ENCODE measurements at regions not wholly inside any gene's neighbourhood (a gene's known extent, or its start where the extent isn't known, plus 50 kb on each side); places are given as distances from the start of the nearest gene placed in this dataset.
"Not testable (repeated sequence)": the region's sequence is repeated elsewhere in the genome, so short reads cannot be mapped to it uniquely, and the experiment has no call there.

DNA sequence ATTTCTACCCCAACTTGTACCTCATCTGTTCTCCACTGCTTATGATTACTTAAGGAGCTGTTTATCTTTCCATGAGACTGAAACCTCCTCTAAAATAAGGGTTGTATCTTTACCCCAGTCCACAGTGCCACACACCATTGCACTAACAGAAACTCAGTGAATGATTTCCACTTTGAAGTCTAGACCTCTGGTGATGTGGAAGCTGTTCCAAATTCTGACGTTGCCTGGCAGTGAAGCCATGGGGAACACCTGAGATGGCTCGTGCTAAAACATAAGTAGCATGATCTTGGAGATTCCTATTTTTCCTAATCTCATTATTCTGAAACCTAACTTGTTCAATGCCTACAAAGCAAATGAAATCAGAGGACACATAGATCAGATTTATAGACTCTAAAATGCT is 583.2 kb downstream of the EBF1 start:
- DNase-seq (ENCODE audit: low spot score) = no peak

DNA sequence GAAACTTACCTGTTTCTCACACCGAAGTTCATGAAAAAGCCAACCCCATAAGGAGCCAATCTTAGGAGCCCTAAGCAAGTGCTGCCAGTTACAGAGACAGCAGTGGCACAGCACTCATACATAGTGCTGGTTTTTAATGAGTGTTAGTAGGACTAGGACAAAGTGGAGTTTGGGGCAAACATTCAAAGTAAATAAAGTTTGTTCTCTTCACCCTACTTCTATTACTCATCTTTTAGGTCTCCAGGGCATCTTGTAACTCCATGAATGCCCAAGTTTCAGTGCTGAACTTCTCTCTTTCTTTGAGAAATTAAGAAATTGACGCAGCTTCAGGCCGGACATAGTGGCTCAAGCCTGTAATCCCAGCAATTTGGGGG is 584.7 kb downstream of the EBF1 start:
- DNase-seq (ENCODE audit: low spot score) = no peak

DNA sequence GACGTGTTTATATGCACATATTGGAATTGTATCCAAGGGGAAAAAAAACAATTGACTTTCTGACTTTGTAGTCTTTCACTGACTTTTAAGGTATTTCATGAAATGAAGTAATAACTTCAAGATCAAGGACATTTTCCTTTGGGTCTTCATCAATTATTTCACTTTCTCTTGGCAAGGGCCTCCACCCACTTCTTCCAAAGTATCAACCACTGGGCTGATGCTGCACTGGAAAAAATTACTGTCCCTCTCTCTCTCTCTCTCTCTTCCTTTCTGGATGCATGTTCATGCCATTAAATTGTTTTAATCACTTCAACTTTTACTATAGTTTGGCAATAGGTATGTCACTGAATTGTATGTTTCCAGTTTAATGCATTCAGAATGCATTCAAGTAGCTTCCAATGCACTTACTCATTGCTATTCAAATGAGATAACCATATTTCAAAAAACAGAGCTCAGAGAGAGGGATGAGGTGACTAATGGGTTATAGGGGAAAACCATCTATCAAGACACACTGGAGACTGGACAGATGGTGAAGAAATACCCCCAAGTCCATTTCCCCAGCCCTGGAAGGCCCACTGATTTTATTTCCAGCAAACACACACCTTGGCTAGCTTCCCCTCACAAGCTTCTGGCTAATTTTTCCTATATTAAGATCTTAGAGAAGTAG is 585.3 kb downstream of the EBF1 start:
- DNase-seq (ENCODE audit: low spot score) = no peak

DNA sequence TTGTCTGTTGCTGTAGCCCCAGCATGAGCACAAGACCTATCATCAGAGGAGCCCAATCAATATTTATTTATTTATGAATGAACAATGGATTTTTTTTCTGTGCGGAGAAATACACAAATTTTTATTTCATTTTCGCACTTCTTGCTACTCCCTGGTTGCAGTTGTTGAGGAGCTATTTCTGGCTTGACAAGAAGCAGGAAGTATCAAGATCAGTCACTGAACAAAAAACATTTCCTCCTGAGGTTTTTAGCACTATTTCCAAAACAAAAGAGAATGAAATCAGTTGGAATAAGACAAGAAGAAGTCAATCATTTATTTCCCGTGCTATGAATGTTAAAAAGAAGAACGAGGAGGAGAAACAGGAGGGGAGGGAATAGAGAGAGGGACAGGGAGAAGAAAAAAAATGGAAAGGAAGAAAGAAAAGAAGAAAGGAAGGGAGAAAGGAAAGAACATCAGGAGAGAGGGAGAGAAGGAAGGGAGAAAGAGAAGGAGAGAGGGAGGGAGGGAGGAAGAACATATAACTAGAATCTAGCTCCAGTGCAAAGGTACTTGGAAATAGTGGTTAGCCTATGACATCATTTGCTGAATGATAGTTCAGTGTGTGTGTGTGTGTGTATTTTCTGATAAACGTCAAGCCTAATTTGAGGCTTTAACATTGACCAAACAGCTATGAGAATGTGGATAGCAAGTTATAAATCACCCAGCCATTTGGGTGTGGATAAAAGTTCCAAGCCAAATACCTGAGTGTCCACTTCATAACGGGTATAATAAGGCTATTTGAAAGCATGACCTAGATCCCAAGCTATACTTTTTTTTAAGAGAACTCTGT is 586.0 kb downstream of the EBF1 start:
- no peak for DNase-seq (ENCODE audit: low spot score)

DNA sequence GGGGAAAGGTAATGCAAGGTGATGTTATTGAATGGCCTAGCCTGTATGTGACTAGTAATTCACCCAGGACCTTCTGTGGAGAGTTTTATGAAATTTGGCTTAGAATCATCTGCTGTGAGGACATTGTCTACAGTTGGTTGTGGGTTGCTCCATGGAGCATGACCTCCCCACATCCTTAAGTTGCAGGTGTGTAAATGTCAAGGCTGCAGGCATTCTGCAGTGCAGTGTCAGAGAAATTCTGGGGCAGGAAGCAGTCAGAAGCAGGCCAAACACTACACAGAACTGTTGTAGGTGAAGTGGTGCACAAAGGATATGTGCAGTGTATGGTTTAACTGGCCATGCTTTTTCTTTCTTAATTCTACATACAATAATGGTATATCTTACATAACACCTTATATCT is 588.3 kb downstream of the EBF1 start:
- DNase-seq (ENCODE audit: low spot score) = no peak

DNA sequence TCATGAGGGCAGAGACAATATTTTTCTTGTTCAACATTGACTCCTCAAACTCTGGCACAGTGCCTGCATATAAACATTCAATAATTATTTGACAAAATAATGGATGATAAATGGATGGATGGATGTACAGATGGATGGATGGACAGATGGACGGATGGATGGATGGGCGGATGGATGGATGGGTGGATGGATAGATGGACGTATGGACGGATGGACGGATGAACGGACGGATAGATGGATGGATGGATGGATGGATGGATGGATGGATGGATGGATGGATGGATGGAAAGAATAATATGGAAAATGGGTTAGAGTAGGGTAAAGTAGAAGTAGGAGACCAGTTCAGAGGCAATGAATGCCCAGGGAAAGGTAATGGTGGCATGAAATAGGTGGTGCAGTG is 589.2 kb downstream of the EBF1 start:
- no peak for DNase-seq (ENCODE audit: low spot score)

DNA sequence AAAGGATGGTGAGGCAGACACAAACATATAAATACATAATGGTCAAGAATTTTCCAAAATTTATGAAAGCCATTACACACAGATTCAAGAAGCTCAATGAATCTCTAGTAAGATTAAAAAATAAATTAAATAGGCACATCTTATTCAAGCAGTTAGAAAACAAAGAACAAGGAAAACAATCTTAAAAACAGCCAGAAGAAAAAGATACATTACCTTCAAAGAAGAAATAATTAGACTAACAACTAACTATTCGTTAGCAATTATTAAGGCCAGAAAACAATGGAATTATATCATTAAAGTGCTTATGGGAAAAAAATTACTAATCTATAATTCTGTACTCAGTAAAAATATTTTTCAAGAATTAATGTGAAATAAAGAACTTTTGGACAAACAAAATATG is 593.1 kb downstream of the EBF1 start:
- DNase-seq (ENCODE audit: low spot score) = no peak

DNA sequence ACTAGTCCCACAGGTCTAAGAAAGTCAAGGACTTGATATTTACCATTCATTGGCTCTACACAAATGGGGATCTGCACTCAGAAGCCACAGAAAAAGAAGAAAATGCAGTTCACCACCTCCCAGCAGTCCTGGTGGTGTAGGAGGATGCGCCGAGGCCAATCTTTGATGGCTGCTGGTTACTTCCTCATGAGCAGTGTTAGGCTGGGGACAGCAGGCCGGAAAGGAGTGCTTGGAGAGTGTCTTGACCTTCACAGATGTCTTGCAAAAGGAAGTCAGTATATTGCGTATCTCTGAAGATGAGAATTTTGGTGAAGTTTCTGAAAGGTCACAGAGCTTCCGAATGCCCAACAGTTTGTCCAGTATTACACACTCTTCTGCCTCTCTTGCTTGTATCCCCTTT is 597.0 kb downstream of the EBF1 start:
- no peak for DNase-seq (ENCODE audit: low spot score)

DNA sequence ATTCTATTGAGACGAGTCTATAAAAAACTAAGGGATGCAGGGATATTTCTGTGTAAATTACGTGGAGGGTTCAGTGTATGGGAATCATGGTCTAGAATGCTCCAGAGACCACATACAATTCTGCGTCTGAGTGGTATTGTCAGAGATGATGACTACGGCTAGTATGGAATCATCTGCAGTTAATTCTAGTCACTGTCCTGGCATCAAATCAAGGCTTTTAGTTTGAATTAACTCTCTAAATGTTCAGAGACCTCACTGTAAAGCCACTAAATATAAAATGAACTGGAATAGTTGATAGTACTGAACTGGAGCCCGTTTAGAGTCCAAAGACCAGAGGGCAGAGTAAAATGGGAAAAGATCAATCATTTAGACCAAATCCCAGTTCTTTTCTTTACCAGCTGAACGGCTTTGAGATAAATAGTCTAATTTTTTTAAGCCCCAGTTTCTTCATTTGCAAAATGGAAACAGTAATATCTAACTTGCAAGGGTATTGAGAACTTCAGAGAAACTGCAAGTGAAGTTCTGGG is 599.8 kb downstream of the EBF1 start:
- no peak for DNase-seq (ENCODE audit: low spot score)

DNA sequence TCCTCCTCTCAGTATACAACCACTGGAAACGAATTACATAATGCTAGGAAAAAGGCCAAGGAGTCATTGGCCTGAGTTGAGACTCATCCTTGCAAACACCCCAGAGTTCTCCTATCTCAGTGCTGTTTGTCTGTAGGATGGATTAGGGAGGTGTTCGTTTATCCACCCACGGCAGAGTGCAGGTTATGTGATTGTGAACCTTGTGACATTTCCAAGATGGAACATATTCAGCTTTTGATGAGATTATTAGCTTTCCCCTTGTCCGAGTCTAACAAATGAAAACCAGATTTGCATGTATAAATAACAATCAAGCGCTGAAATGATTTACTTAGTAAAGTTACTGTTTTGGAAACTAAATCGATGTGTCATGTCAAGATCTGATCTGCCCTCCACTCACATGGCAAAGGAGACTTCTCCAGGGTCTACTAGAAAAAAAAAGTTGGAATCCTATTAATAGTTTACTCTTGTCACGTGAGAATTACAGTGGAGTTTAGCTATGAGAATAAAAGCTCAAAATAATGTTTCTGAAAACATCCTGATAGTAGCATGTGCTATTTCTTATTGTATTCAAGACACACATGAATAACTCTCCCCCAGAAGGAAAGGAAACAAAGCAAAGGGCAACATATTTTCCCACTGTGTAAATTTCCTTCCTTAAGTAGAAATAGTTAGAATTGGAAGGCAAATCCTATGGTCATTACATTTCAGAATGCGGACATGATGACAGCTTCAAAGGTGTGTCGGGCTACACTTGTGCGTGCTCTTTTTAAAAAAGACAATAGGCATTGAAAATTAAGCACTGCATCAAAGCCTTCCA is 600.4 kb downstream of the EBF1 start:
- no peak for DNase-seq (ENCODE audit: low spot score)

DNA sequence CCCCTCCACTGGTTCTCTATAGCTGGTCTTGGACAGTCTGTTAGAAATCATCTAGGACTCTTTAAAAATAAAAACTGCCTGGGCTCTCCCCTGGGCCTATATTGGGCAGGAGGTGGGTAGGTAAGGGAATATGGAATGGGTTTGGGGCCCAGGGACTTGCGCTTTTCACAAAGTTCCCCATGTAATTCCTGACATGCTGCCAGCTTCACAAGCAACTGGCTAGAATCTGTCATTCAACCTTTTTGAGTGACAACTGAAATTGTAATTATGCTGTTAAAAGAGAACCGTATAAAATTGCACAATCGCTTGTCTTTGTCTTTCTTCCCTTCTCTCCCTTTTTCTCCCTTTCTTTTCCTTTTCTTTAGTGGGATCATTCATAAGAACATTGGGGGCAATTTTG is 603.1 kb downstream of the EBF1 start:
- no peak for DNase-seq (ENCODE audit: low spot score)

DNA sequence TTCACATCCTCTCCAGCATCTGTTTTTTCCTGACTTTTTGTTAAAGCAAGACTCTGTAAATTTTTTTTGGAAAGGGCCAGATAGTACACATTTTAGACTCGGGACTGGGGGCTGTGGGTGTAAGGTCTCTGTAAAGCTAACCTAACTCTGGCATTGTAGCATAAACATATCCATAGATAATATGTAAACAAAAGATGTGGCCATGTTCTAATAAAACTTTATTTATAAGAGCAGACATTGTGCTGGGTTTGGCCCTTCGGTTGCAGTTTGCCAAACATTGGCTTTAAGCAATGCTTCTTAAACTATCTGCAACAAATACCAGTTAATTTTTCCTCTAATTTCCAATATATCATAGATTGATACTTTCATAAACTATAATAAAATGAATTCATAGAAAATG is 605.2 kb downstream of the EBF1 start:
- DNase-seq (ENCODE audit: low spot score) = no peak

DNA sequence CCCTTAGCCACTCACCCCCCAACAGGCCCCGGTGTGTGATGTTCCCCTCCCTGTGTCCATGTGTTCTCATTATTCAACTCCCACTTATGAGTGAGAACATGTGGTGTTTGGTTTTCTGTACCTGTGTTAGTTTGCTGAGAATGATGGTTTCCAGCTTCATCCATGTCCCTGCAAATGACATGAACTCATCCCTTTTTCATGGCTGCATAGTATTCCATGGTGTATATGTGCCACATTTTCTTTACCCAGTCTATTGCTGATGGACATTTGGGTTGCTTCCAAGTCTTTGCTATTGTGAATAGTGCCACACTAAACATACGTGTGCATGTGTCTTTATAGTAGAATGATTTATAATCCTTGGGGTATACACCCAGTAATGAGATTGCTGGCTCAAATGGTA is 605.7 kb downstream of the EBF1 start:
- DNase-seq (ENCODE audit: low spot score) = not testable (repeated sequence)

DNA sequence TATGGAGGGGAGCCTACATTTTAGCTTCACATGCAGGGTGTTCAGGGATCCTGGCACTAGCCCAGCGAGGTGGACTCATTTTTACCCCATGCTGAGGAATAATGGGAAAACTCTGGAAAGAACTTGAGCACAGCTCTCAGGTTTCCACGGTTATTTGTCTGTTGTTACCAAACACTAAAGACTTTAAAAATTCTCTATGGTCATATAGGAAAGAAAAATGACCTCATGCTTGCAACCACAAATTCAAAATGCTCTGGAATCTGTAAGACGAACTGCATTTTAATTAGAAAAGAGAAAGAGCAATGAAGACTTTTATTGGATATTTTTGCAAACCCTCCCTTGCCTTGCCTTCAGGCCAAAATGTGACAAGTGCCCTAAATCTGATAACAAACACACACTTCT is 606.9 kb downstream of the EBF1 start:
- DNase-seq (ENCODE audit: low spot score) = no peak

DNA sequence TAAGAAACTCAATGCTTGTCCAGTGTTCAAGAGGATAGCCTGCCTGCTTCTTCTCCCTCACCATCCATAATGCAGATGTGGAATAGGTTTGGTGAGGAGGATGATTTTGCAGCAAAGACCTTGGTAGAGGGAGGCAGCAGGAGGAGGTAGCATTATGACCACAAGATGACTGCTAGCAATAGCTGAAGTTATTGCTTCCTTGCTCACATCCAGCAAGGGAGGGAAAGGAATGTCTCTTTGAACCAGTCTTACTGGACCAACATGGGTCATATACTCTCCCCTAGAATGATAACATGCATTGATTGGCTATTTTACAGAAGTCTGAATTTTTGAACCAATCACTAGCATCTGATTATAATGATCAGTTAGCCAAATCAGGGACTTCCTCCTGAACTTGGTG is 607.6 kb downstream of the EBF1 start:
- DNase-seq (ENCODE audit: low spot score) = no peak

DNA sequence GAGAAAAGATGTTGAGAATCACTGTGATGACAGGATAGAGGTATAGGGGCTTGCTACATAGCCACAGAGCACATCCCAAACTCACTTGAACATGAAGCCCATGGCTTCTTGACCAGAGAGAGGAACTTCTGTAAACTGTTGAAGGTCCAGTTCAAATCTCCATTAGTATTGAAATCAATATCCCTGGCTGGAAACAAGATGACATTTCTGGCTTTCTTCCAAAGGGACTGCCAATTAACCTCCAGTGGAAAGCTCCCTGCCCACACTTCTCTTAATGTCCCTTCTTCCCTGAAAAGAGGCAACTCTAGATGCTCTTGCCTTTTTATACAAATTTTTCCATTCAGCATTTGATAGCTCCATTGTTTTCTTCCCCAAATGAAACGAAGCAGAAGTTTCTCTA is 612.1 kb downstream of the EBF1 start:
- DNase-seq (ENCODE audit: low spot score) = no peak

DNA sequence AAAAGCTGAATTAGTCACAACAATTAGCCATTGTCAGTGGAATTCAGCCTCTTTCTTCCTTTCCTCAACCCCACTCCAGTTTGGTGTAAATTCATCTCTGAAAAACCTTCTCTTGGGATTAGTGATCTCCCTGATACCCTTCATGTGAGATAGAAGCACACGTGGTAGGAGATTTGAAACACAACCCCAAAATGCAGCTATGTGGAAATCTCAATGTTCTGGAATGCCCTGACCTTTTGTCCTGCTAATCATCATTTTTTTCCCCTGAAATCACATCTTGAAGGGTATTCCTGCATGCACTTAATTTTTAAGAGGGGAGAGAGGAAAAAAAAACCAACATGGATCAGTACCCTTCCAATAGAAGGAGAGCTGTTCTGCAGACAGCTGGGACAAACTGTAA is 612.6 kb downstream of the EBF1 start:
- DNase-seq (ENCODE audit: low spot score) = no peak

DNA sequence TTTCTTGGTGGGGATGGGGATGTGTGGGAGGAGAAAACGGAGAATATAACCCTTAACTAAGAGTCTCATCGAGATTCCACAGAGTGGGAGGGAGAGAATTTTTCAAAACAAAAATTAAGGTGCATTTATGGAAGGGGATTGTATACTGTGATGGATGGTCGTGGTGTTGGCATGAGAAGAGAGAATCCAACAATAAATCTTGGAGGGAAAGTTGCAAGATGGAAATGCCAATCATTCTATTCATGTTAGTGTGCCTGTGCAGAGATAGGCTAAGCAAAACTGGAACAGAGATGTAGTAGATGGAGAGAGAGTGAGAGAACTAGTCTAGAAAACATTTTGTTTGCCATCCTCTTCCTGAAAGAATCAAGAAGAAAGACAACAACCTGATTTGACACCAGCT is 613.1 kb downstream of the EBF1 start:
- DNase-seq (ENCODE audit: low spot score) = no peak

DNA sequence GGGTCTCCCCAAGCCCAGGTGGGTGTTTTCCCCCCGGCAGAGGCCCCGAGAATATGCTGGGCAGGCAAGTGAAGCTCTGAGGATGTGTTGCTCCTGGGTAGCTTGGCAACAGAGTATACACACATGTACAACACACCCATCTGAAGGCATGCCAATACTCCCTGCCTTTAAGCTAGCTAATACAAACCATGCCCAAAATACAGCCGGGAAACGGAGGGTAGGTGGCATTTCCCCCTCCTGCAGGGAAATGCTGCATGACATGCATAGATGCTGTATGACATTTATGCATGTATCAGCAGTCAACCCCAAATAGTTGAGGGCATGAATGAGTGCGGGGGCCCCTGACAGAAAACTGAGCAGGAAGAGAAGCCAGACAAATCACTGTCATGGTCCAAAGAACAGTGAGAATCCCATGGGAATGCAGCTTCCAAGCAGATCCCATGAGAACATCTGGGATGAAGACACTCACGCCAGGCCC is 614.1 kb downstream of the EBF1 start:
- DNase-seq (ENCODE audit: low spot score) = no peak

DNA sequence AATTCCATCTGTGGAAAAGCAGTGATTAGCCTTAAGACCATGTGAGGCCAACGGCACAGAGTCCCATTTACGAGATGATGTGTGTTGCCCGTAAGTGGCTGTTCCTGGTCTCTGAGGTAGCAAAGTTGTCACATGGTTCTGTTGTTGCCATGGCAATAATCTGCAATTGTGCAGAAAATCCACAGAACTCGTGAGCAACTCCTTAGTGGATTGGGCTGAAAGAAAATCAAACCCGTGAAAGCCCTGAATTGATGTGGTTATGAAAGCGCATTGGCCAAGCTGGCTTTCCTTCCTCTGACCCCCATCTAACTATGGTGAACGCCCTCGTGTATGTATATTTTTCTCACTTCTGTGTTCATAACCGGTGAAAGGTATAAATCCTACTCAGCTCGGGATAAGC is 614.7 kb downstream of the EBF1 start:
- no peak for DNase-seq (ENCODE audit: low spot score)

DNA sequence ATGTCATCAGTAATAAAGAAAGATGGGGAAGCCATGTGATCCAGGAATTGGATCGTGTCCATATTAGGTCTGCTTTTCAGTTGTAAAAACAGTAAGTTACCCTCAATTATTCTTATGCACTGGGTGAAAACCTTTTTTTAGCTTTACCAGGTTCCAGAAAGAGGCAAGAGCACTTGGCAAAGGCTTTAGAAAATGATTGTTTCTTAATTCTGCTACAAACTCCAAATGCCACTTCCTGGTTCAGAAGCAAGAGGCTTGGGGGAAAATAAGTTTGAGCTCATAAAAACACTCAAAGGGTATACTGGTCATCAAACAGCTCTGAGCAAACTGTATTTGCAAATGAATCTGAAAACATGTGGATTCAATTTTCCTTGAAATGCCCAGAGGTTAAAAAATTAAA is 615.6 kb downstream of the EBF1 start:
- no peak for DNase-seq (ENCODE audit: low spot score)

DNA sequence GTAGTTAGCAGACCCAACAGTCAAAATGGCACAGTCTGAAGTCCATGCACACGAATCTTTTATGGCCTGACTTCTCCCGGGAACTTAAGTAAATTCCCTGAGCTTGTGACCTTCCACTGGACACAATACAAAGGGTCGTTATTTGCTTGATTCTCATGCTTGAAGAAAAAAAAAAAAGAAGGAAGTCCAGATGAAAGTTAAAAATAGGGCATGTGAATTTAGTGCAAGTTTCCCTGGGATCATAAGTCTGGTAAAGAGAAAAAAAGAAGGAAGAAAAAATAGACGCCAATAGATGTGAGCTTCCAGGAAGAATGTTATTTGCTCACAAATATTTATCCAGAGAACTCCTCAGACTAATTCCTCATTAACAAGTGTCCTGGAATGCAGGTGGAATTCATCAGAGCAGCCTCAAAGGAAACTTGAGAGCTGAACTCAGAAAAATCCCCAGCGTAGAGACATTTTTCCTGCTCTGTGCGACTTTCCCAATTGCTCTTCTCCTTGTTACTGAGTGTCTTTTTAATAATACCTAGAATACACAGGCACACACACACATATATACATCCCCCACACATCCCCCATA is 616.3 kb downstream of the EBF1 start:
- DNase-seq (ENCODE audit: low spot score) = no peak
